Fibroblast of the conjunctiva (primary cell): ENCODE measurements at regions not wholly inside any gene's neighbourhood (a gene's known extent, or its start where the extent isn't known, plus 50 kb on each side); places are given as distances from the start of the nearest gene placed in this dataset.
A peak's percentile ranks its signal among the peaks of the same experiment; 100 is the strongest.
"Not testable (repeated sequence)": the region's sequence is repeated elsewhere in the genome, so short reads cannot be mapped to it uniquely, and the experiment has no call there.

Source experiments
- DNase-seq: peaks from one replicate; pipeline ENCODE4 v3.0.0-alpha.2; 2010; ENCODE audit warnings: low read depth

GRCh38 chr2:190150413-190150812, 87.9 kb upstream of the MSTN start:
- no peak for DNase-seq

DNA sequence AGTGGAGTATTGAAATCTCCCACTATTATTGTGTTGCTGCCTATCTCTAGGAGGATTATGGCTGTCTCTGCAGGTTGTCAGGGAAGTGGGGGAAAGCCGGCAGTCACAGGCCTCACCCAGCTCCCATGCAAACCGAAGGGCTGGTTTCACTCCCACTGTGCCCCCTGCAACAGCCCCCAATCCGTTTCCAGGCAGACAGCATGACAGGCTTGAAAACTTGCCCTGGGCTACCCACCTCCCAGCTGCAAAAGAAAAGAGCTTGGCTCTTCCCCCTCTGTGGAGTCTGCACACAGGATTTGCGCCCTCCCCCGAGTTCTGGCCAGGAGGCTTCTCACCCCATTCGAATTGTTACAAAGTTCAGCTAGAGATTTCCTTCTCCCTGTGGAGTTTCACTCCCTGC, 87.4 kb upstream of the MSTN start:
- DNase-seq, result no peak

DNA sequence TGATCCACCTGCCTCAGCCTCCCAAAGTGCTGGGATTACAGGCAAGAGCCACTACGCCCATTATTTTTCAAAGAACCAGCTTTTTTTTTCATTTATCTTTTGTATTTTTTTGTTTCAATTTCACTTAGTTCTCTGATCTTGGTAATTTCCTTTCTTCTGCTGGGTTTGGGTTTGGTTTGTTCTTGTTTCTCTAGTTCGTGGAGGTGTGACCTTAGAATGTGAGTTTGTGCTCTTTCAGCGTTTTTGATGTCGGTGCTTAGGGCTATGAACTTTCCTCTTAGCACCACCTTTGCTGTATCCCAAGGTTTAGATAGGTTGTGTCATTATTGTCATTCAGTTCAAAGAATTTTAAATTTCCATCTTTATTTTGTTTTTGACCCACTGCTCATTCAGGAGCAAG, 86.7 kb upstream of the MSTN start:
- DNase-seq, result no peak

- DNase-seq, result not testable (repeated sequence)
These were observed 83.6 kb upstream of the MSTN start for GRCh38 chr2:190146109-190146508.

DNA sequence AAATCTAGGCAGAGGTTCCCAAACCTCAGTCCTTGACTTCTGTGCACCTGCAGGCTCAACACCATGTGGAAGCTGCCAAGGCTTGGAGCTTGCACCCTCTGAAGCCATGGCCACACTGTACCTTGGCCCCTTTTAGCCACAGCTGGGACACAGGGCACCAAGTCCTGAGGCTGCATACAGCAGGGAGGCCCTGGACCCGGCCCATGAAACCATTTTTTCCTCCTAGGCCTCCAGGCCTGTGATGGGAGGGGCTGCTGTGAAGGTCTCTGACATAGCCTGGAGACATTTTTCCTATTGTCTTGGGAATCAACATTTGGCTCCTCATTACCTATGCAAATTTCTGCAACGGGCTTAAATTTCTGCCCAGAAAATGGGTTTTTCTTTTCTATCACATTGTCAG, 77.9 kb upstream of the MSTN start:
- DNase-seq, result not testable (repeated sequence)

GRCh38 chr2:190139371-190139770, 76.8 kb upstream of the MSTN start:
- no peak for DNase-seq

DNA sequence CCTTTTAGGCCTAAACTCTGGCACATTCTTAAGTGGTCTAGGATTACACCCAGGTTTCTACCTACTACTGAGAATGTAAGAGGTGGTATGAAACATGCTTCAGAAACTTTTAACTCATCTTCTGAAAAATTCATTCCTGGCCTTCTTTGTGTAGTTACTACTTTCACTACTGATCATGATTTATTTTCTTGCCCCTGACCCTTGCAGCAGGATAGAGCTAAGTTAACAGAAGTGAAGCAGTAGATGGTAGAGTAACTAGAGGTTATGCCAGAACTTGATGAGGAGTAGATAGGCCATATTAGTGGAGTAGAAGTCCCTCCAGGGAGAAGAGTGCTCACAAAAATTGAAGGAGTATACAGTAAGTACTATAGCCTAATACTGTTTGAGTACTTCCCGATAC, 75.5 kb upstream of the MSTN start:
- DNase-seq, result no peak

GRCh38 chr2:190137561-190137960, 75.0 kb upstream of the MSTN start:
- no peak for DNase-seq

DNA sequence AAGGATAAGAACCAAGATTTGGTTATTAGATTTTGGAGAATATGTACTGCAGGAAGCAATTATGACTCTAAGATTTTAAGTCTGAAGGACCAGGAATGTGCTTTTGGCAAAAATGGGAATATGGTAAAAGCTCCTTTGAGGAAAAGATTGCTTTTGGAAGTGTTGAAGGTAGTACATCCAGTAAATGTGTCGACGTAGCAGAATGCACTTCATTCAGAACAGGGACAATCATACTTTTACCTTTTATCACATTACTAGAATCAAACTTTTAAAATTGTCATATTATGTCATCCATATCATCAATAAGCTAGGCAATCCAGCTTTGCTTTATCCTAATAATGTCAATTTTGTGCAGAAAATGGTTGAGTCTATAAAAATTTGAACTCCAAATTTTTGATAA, 74.3 kb upstream of the MSTN start:
- no peak for DNase-seq

GRCh38 chr2:190136259-190136658, 73.7 kb upstream of the MSTN start:
- DNase-seq, result no peak

- no peak for DNase-seq
These were observed 67.1 kb upstream of the MSTN start for GRCh38 chr2:190129421-190130199.

DNA sequence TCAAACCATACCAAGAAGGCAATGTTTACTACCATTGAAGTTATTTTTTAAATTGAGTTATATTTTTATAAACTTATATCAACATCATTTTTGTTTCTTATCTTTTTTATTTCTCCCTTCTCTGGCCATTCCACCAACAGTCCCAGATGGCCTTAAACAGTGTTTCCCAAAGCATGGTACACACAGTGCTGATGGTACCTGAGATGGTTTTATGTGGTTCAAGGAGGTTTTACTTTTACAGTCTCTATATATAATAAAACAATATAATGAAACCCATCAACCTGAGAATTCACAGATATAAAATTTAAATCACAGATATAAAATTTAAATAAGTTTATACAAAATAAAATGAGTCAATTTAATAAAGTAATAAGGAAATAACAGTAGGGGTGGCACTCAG, 65.1 kb upstream of the MSTN start:
- DNase-seq, result no peak

- peak; percentile 55 for DNase-seq
These were observed 64.3 kb upstream of the MSTN start for GRCh38 chr2:190126798-190127197.

GRCh38 chr2:190123956-190124355, 61.4 kb upstream of the MSTN start:
- DNase-seq, result no peak

- no peak for DNase-seq
These were observed 59.4 kb upstream of the MSTN start for GRCh38 chr2:190121971-190122370.

DNA sequence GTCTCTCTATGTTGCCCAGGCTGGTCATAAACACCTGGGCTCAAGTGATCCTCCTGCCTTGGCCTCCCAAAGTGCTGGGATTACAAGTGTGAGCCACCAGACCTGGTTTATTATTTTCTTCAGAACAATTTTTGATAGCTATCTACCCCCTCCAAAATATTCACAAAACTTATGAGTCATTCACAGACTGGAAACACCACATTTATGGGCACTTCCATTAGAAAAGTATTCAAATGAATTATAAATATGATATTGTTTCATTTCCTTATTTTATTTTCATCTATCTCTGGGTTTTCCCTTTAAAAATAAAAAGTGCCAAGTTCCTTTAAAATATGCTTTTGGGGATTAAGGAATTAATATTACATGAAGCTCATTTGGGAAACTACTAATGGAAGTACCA, 58.8 kb upstream of the MSTN start:
- DNase-seq, result no peak

- DNase-seq, result no peak
These were observed 57.5 kb upstream of the MSTN start for GRCh38 chr2:190119923-190120590.

DNA sequence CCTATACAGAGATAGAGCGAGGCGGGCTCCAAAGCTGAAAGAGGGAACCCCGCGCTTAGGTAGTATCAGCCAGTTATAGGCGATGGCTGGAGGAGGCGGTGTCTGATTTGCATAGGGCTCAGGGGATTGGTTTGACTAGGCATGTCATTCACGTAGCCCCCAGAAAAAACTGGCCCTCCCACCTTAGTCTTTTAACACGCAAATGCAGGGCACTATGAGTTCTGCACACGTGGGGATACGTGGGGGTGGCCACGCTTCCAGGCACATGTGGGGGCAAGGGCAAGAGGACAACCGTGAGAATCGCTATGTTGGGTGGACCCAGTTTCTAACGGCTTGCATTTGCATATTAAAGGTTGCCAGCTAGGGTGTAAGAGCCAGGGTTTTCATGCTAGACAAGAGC, 56.7 kb upstream of the MSTN start:
- no peak for DNase-seq

GRCh38 chr2:190117305-190117704, 54.8 kb upstream of the MSTN start:
- no peak for DNase-seq

DNA sequence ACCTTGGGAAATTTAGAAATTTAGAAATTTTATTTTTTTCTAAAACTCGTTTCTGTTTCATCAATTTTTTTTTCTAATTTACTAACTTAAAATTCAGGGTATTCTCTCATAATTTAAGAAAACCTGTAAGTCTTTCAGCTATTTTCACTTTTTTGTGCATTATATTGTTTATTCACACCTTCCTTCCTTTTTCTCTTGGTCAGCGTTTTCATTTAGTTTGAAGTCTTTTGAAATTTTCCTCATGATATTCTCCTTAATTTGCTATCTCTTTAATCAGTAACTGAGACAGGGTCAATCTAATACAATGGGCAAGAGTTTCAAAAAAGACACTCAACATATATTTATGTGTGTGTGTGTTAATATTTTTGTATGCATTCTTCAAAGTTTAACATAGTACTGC, 50.5 kb upstream of the MSTN start:
- DNase-seq, result no peak
